GM18508 (cell line): ENCODE measurements at regions not wholly inside any gene's neighbourhood (a gene's known extent, or its start where the extent isn't known, plus 50 kb on each side); places are given as distances from the start of the nearest gene placed in this dataset.
"Not testable (repeated sequence)": the region's sequence is repeated elsewhere in the genome, so short reads cannot be mapped to it uniquely, and the experiment has no call there.

Experiments used
- ATAC-seq: cut with Tn5 transposase; IDR thresholded peaks from one replicate; pipeline ENCODE4 v1.9.1; 2021; ENCODE audit warnings: moderate number of reproducible peaks; ENCODE audit not compliant: insufficient read depth, unreplicated experiment

DNA sequence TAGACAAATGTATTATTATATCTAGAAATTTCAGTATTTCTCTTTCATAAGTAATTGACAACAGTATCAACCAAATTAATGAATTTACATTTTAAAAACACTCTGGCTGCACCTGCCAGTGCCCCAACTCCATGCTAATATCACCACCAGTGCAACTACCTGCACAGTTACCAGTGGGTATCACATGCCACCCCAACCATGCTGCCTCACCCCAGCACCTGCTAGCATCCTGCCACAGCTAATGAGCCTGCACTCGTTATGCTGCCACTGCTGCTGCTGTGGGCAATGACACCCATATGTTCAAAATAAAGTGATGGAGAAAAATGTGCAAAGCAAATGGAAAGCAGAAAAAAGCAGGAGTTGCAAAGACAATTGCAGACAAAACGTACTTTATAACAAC is 855.9 kb upstream of the MANEA start:
- ATAC-seq, result no peak

DNA sequence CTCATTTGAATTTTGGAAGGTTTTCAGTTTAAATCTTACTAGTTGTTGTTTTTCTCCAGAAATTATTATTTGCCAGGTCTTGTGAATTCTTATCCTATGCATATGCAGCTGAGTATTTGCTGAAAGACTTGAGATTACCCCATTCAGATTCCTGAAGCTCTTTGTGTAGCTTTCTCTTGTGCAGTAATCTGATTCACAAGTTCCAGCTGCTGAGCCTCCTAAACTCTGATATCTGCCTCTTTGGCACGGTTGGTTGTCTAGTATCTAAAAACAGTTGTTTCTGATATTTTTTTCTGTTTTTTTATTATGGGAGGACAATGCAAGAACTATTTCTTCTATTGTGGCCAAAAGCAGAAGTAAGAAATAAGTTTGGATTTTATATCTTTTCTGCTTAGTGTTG is 863.9 kb upstream of the MANEA start:
- no peak for ATAC-seq

DNA sequence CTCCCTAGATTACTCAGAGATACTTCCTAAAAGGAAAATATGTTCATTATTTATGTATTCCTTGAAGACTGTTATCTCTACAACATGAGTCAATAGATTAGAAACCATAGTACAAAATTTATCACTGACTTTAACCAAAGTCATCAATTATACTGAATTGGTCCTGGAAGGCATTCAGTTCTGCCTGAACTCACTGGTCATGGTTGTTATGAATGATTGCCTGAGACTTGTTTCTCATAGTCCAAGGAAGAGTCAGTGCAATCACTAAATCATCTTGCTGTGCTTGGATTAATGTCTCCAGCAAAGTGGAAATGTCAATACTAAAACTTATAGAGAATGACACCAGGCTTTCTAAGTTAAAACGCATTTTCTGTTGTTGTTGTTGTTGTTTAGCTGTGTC is 878.6 kb upstream of the MANEA start:
- no peak for ATAC-seq

DNA sequence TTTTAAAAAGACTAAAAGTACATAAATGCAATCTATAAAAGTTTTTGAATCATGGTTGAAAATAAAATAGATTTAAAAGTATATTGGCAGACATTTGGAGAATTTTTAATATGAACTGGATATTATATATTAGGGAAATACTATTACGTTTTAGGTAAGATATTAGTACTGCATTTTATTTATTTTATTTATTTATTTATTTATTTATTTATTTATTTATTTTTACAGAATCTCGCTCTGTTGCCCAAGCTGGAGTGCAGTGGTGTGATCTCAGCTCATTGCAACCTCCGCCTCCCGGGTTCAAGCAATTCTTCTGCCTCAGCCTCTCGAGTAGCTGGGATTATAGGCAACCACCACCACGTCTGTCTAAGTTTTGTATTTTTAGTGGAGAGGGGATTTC is 890.1 kb upstream of the MANEA start:
- not testable (repeated sequence) for ATAC-seq

DNA sequence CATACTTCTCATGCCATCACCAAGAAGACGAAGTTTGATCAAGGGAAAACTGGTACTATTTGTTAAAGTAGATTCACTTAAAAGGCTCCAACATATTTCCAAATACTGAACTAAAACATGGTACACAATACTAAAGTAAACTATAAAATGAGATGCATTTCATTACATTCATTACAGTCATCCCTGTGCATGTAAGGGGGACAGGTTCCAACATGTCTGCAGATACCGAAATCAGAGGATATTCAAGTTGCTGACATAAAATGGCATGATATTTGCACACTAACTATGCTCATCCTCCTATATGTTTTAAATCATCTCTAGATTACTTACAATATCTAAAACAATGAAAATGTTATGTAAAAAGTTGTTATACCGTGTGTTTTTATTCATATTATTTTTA is 893.9 kb upstream of the MANEA start:
- ATAC-seq, result no peak

DNA sequence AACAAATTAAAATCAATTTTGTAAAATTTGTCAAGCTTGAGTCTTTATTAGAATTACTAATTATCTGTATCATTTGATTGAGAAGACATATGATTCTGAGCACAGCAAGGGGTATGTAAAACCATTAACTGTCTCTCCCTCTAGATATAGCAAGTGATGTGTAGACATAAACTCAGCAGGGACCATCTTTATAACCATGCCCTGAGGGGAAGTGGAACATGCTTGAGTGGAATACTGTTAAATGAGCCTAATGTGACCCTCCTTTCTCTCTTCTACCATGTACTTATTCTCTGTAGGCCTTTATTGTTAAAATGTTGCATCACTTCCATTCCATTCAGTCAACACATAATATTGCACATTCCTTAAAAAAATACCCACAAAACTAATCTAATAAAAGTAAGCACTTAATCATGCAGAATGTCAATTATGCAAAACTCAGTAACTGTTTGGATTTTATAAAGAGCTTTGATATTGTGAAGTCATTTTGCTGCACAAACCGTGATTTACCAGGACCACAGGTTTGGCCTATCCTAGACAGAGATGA is 896.6 kb upstream of the MANEA start:
- ATAC-seq, result no peak

DNA sequence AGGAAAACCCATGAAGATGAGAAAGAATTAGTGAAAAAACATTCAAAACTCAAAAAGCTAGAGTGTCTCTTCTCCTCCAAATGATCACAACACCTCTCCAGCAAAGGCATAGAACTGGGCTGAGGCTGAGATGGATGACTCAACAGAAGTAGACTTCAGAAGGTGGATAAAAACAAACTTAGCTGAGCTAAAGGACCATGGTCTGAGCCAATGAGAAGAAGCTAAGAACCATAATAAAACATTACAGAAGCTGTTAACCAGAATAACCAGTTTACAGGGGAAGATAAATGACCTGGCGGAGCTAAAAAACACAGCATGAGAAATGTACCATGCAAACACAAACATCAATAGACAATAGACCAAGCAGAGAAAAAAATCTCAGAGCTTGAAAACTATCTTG is 904.1 kb upstream of the MANEA start:
- ATAC-seq, result no peak

DNA sequence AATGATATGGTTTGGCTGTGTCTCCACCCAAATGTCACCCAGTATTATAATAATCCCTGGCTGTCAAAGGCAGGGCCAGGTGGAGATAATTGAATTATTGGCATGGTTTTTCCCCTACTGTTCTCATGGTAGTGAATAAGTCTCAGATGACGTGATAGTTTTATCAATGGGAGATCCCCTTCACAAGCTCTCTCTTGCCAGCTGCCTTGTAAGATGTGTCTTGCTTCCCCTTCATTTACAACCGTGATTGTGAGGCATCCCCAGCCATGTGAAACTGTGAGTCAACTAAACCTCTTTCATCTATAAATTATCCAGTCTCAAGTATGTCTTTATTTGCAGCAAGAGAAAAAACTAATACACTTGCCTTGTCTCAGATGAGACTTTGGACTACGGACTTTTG is 907.3 kb upstream of the MANEA start:
- ATAC-seq, result no peak

DNA sequence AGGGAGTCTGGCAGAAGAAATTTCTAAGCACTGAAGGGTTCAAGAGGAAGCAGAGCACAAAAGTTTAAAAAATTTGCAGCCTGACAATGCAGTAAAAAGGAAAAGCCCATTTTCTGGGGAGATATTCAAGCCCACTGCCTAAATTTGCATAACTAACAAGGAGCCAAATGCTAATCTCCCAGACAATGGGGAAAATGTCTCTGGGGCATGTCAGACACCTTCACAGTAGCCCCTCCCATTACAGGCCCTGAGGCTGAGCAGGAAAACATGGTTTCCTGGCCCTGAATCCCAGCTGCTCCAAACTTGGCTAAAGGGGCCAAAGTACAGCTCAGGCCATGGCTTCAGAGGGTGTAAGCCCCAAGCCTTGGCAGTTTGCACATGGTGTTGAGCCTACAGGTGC is 908.5 kb upstream of the MANEA start:
- ATAC-seq, result no peak

DNA sequence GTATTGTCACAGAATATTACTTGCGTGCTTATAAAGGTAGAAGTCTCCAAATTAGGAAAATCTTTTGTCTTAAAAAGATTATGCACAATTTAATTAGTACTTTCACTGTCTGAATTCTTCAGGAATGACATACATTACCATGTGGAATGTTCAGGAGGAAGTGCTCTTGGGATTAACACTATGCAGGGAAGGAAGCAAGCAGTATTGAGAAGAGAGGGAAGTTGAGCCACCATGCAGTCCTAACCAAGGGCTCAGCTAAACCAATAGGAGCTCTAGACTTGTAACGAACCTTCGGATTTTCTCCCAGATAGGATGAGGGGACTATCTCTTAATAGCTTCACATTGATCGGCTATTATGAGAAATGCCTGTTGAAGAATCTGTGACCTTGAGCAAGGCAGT is 918.4 kb upstream of the MANEA start:
- no peak for ATAC-seq

DNA sequence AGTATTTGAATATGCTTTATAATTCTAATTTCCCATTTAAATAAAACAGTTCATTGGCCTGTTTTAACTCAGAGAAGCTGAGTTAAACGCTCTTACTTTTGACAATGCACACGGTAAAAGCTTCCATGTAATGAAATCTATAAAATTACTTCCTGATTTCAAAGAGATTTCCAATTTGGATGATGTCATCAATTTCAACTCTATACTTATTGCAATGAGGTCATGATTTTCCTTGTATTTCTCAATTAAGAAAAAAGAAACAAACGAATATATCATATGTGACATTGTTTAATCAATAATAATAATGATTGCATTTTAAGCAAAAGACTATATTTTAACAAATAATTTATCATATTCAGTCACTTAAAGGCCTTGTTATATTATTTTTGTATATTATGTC is 926.1 kb upstream of the MANEA start:
- no peak for ATAC-seq

DNA sequence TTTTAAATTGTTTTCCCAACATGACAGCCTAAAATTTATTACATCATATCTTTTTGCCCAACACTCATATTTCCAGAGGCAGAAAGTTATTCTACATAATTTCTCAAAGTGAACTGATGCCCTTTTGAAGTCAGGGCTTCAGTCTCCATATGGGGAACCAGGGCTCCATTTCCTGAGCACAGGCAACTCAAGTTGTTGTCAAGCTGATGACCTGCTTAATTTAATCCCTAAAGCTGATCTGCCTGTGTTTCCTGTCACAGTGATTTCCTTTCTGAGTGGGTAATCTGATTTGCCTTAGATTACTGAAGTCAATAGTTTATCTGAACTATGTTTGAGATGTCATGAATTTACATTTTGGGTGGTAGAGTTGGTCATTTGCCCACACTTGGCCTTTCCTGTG is 932.1 kb upstream of the MANEA start:
- ATAC-seq, result no peak

DNA sequence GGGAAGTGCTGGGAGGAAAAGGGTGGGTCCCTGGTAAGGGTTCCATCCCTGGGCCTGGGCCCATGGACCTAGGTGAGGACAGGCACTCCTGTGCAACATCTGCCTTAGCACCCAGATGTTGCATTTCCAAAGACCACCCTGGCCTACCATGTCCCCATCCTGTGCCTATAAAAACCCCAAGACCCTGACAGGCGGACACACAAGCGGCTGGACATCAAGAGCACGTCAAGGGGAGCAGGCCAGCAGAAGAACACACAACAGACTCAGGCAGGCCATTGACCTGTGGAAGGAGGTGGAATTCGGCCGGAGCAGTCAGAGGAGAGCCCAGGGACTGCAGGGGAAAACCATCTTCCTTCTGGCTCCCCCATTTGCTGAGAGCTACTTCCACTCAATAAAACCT is 937.8 kb upstream of the MANEA start:
- ATAC-seq, result no peak

DNA sequence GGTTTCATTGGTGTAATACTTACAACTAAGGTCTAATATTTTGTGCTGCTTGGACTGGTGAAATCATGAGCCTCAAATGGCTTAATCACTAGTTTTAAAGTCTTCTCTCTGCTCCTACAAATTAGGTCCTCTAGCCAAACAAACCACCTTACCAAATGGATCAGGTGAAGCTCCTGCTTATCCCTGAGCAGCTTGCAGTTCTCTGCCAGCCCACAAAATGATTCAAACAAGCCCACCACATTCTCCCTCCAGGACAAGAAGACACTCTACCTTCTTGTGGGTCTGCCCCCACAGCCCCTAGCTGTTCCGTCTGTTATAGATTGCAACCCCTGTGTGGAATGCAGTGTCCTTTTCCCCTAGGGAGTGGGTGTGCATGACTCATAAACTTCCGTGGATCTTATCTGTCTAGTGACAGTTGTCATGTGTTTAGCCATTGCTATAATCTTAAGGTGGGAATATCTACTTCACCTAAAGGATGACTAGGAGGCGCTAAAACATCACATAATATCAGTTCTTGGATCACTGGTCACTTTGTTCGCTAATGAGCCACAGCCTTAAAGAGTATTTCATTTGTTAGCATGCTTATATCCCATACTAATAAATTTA is 940.5 kb upstream of the MANEA start:
- ATAC-seq, result no peak

DNA sequence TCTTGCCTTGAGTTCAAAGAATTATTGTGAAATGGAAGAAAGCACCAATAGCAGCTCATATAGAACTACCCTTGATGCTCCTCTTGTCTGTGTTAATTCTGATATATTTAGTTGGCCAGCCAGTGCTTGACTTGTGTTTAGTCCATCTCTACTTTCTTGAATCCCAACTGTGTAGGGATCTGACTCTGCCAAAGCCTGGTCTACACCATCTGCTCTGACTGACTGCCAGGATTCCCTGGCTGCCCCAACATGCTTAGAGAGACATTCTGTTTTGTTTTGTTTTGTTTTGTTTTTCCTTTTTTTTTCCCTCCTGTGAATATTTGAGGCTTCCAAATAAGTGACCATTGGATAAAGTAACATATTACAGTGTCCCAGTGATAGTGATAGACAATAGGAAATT is 953.7 kb upstream of the MANEA start:
- no peak for ATAC-seq

DNA sequence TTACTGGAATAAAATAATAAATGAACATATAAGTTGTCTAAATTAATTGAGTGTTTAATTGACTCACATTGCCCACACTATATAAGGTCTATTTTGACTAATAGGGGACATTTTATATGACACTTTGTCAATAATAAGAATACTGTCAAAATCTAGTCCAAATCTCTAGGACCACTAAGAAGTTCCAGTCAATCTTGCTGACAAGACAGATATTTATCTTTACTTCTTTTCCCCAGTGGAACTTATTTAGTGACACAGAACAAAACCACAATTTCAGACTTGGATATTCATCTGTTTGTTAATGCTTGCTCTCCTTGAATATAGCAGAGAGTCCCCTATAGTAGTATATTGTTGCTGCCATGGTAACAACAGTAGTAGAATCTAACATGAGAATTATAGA is 954.6 kb upstream of the MANEA start:
- ATAC-seq, result no peak

DNA sequence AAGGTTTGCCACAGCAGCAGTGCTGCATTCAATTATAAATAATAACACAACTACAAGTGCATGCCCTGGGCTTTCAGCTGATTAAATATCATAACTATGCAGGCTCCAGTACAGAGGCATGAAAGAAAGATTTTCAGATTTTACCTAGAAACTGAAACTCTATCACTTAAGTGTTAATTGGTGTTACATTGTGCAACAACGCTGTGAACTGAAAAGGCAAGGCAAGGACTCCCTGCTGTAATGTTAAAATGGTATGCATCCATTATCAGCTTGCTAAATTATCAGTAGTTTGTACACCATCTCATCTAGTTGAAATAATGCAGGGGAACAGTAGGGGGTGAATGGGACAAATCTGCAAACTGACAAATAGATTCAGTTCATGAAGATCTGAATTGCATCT is 976.7 kb upstream of the MANEA start:
- no peak for ATAC-seq

DNA sequence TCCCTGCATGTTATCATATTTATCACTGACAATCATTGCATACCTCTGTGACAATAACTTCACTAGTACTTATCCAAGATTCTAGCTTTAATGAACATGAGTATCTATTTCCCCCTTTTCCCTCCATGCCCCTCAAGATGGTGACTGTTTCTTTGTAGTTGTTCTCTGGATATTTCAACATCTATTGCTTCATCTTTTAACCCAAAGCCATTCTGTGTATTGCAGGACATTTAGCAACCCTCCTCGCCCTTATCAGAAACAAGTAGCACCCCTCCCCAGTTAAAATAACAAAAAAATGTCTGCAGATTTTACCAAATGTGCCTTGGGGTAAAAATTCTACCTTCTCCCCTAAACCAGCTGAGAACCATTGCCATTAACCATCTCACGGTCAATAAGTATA is 979.8 kb upstream of the MANEA start:
- no peak for ATAC-seq

DNA sequence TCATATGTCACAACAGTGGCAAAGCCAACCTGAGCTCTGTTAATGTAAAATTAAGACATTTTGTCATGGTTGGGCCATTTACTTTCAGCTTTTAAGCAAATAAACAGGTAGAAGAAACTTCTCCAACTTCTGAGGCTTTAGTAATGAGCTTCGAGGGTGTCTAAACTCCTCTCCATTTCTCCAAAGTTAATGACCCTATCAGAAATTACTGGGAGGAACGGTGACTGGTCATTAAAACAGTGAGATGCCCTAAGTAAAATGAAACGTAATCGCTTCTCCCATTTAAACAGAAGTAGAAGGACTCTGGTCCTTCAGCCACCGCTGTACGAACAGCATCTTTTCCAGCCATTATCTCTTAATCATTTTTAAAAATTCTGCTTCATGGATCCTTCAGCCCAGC is 986.9 kb upstream of the MANEA start:
- no peak for ATAC-seq

DNA sequence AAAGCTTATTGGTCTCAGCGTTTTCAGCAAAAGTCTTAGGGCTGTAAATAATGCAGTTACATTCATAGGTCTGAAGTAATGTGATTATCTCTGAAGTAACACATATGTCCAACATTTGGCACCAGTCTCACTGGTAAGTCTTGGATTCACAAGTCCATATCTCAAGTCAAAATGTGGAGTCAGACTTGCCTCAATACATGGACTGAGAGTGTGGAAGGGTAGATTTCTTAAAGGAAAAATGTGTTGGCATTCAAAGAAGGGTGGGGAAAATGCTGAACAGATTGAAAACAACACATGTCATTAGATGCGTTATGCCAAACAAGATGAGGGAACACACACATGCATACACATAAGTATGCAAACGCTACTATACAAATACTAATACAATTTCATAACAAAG is 989.0 kb upstream of the MANEA start:
- no peak for ATAC-seq

DNA sequence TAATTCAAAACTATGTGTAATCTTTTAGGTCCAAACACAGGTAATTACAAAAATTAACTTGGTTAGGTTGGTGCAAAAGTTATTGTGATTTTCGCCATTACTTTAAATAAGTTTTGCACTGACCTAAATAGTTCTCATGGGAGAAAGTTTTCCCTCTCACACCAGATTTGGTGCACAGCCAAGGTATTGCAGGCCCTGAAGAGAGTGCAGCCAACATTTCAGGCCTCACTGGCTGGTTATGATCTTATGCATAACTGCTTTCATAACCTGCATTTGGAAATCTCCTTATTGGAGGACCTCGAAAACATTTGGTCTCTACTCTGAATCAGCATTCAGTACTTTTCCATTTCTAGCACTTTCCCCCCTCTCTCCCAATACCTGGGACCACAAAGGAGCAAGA is 993.1 kb upstream of the MANEA start:
- no peak for ATAC-seq

DNA sequence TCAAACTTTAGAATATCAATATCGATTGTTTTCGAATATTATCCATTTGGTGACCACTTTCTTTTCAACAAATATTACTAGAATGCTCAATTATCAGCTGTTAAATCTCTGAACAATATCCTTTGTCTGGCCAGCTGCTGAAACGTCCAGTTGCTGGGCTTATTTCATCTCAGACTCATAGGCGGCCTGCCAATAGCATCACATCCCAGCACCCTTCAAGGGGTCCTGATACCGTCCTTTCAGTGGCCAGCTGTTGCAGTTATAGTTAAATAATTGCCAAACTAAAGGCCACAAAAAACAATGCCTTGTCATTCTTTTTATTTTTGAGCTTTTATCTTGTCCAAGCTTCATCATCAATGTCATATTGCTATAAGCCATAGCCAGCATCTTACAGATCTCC is 1006.8 kb upstream of the MANEA start:
- ATAC-seq, result no peak

DNA sequence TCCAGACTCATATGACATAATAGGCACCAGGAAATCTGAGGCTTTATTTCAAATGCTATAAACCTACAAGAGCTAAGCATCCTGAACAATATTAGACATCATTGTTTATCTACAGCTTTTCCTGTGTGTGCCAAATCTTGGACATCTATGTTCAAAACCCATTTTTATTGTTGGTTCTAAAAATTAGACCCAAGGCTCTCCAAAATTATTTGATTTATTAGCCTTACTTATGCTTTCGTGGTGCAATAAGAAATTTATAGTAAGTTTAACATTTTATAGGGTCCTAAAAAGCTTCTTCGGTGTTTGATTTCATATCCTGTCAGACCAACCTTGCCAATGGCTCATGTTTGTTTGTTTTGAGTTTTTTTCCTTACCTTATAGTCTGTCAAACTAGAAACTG is 1014.5 kb upstream of the MANEA start:
- no peak for ATAC-seq
